ENCODE measurements at regions not wholly inside any gene's neighbourhood (a gene's known extent, or its start where the extent isn't known, plus 50 kb on each side); places are given as distances from the start of the nearest gene placed in this dataset.
"Not testable (repeated sequence)": the region's sequence is repeated elsewhere in the genome, so short reads cannot be mapped to it uniquely, and the experiment has no call there.

- DNase-seq = no peak
Observed at GRCh38 chr2:160812830-160813505, 319.4 kb upstream of the RBMS1 start.

DNA sequence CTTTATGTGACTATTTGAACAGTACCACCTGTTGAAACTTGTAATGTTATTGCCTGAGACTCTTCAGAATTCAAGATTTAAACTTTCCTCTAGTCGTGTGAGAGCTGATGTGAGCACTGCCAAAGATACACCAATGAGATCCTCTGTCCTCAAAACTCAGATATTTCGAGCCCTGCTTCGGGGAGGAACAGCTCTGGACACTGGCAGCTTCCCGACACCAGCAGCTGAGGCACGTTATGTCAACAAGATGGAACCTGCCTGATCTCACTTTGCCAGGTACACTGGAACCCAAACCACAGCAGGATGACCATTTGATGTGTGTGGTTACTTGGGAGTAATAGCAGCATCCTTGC lies 319.9 kb upstream of the RBMS1 start:
- no peak for DNase-seq

DNA sequence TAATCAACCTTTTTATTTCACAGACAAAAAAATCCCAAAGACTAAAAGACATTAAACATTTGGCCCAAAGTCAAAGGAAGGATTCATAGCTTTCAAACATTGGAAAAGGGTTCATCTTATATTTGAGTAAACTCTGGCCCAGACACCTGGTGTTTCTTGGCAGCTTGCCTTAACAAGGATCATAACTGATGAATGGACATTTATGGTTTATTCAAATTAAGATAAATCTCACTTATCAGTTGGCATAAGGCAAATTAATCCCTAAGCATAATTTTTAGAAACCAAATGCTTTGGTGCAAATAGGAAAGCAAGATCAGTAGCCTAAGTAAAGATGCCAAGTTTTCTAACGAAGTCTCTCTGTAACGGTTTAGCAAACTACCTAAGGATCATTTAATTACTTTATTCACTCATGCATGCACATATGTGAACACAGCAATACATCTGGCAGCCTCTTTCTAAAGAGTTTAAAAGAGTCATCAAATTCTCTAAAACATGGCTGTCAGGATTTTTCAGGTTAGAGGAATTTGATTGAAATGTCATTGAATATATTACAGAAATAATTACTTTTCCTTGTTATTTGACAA lies 323.4 kb upstream of the RBMS1 start:
- DNase-seq = no peak

DNA sequence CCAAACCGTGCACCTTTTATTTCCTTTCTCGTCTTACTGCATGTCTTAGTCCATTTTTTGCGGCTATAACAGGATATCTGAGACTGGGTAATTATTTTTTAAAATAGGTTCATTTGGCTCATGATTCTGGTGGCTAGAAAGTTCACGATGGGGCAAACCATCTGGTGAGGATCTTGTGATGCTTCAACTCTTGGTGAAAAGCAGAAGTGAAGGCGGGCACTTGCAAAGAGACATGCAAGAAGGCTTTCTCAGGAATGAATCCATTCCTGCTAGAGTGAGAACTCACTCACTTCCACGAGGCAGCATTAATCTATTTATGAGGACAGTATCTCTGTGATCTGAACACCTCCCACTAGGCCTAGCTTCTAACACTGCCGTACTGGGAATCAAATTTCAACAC lies 327.1 kb upstream of the RBMS1 start:
- no peak for DNase-seq

DNA sequence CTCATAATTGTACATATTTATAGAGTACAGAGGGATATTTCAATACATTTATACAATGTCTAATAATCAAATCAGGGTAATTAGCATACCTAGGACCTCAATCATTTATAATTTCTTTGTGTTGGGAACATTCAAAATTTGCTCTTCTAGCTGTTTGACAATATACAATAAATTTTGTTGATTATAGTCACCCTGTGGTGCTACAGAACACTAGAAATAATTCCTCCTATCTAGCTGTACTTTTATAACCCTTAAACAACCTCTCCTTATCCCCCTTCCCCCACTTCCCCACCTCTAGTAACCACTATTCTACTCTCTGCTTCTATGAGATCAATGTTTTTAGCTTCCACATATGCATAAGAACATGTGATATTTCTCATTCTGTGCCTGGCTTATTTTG lies 328.4 kb upstream of the RBMS1 start:
- DNase-seq = no peak

- DNase-seq = no peak
Observed at GRCh38 chr2:160825433-160825832, 331.8 kb upstream of the RBMS1 start.

- no peak for DNase-seq
Observed at GRCh38 chr2:160826496-160826895, 332.9 kb upstream of the RBMS1 start.

DNA sequence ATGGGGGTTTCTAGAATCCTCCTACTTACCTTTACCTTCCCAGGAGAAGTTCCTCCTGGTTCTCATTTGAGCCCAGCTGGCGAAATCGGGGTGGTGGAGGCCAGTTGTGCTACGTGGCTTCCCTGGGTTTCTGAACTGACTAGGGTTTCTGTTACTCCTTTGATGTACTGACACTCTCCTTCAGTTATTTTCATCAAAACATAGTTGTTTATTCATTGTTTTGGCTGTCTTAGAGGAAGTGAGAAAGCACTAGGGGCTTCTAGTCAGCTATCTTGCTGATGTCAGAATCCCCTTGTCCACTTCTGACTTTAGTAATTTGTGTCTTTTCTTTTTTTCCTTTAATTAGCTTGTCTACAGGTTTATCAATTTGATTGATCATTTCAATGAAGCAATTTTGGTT lies 332.2 kb upstream of the TANK start:
- DNase-seq = no peak

DNA sequence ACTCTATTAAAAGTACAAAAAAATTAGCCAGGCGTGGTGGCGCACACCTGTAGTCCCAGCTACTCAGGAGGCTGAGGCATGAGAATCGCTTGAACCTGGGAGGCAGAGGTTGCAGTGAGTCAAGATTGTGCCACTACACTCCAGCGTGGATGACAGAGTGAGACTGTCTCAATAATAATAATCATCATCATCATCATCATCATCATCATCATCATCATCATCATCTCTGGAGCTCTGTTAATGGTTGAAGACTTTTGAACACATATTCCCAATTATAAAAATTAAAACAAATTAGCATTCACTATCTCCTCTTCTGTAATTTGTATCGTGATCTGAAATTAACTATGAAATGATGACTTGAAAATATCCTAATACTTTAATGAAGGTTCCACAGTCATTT lies 327.8 kb upstream of the TANK start:
- DNase-seq = not testable (repeated sequence)

DNA sequence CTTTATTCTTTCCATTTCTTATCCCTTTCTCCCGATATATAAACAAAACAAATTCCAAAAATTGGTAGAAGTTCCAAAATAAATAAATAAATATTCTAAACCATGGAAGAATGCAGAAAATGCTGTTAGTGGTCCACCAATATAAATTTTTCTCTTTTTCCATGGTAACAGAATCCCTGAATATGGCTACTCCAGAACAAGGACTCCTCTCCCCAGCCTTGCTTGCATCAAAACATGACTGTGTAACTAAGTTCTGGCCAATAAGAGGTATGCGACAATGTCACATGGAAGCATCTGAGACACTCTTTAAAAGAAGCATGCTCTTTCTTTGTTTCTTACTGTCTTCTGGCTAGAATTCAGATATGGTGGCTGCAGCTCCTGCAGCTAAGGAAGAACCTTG lies 325.1 kb upstream of the TANK start:
- DNase-seq = no peak

DNA sequence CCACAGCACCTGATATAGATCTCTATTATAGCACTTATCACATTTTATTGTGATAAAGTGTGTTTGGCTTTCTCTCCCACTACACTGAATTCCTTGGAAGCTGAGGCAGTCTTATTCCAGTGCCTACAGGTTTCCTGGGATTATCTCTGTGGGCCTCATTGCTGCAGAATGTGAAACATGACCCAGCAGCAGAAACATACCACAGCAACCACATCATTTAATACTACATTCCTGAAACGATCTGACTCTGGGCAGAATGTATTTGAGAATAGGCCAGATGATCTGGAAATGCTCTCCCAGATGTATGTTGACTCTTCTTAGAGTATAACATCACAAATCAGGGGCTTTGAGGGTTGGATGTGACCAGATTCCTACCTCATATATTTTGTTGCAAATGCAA lies 323.5 kb upstream of the TANK start:
- no peak for DNase-seq

DNA sequence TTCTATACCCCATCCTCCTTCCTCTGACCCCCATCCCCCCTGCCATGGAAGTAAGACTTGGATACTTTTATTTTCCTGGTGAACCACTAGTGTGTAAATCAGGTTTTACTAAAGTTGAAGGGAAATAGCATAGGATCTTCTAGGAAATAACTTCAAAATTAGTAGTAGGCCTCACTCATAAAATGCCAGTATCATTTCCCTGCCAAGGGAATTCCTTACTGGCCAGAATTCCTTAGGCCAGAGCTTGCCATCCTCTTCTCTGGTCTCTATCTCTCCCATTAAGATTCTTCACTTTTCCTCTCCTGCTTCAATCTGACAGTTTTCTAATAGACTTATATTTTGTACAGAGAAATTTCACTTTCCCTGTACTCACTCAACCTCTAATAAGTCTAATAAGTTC lies 322.8 kb upstream of the TANK start:
- no peak for DNase-seq

DNA sequence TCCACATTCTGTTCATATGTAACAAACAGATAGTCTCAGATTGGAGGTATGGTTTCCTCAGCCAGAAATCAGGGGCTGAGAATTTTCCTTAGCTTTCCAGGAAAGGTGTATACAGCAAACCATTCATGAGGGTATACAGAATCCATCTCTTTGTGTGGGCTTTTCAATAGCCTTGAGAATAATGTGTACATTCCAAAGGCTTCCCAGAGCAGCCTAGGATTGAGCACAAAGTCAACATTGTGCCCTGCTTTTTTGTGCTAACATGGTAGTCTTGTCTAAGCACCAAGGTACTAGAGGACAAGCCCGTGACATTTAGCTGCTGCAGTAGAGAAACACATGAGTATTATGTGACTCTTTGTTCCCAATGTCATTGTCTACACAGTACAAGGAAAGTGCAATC lies 322.1 kb upstream of the TANK start:
- no peak for DNase-seq

DNA sequence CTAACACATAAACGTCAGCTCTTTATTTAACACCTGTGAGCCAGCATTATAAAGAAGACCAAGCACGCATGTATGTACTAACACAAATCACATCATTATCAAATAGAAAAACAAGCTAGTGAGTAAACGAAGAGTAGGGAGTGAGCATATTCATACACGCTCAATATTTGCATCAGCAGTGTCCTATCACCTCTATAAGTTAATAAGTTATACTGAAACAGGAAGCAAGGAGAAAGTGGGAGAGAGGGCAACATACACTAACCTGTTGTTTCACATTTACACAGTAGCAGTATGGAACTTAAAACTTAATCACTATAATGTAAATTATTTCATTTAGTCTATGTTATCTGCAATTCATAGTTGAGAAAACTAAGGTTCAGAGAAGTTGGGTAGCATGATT lies 321.5 kb upstream of the TANK start:
- DNase-seq = no peak

DNA sequence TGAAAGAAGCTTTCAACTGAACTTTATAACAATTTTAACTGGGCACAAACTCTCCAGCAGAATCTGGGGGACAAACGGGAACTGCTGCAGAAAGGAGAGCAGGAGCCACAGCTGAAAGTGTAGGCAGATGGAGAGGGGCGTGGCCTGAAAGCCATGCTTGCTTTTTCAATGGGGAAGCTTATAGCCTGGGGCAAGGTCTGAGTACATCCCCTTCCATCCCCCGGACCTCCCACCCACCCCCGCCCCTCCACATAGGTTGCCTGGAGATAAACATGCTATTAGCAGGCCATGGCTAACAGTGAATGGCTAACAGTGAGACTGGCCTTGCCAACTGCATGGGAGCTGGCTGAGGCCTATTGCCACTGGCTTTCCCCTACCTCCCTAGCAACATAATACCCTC lies 317.9 kb upstream of the TANK start:
- DNase-seq = no peak

- DNase-seq = no peak
Observed at GRCh38 chr2:160859096-160859495, 301.1 kb upstream of the TANK start.

DNA sequence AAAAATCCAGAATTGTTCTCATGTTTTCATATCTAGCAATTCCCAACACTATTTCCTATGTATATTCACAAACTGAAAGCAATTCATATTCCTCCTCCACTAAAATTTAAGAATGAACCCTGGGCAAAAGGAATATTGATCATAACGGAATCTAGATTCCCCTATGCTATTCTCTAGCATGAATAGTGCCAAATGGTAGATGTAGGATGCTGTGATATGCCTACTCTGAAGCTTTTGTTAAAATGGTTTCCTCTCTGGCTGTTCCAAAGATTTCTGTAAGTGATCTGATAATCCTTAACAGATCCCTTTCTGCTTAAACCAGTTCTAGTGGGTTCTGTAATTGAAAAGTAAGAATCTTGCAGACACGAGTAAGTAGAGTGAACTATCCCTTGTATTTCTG lies 298.0 kb upstream of the TANK start:
- DNase-seq = no peak

DNA sequence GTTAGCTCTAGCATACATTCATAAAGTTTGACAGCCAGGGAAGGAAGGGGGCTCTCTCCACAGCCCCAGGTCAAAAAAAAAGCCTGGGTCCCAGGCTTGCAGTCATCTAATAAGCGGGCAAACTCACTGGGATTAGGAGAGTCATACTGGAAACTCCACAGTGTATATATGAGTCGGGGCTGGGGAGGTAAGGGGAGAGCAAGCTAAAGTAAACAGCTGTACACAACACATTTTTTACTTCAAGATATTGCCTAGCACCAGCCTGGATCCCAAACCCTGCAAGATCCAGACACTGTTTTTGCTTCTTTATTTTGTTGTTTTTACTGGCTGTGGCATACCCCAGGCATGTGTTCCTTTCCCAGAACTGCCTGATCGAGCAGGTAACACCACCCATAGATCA lies 291.3 kb upstream of the TANK start:
- DNase-seq = no peak

- DNase-seq = no peak
Observed at GRCh38 chr2:160869411-160869810, 290.8 kb upstream of the TANK start.

GRCh38 chr2:160870729-160871465 lies 289.3 kb upstream of the TANK start:
- no peak for DNase-seq

DNA sequence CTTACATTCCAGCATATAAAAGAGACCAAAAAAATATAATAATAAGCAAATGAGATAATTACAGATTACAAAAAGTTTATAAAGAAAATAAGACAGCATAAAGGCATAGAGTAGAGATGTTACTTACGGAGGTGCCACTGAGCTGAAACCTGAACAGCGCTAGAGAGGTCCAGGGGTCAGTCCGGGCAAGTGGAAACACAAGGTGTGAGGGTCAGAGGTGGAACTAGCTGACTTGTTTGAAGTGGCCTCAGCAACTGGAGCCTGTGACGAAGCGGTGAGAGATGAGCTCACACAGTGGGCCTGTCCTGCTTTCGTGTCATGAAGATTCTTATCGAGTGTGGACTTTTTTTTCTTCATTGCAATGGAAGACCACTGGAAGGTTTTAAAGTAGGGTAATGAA lies 288.3 kb upstream of the TANK start:
- no peak for DNase-seq

- DNase-seq = no peak
Observed at GRCh38 chr2:160876029-160876428, 284.2 kb upstream of the TANK start.

GRCh38 chr2:160876765-160877164 lies 283.5 kb upstream of the TANK start:
- DNase-seq = no peak

DNA sequence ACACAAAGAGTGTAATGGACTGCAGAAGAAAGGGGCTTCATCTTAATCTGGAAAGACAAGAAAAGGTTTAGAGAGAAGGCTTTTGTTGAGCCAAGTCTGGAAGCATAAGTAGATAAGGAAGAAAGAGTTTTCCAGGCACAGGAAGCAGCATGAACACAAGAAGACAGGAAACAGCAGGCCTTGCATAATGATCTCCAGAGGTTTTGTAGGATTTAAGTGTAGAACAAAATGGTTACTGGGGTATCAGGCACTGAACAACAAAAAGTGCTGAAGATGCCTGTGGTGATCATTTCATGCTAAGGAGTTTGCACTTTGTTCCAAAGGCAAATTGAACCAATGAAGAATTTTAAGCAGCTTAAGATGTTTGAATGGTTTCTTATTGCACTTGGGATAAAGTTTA lies 281.6 kb upstream of the TANK start:
- DNase-seq = no peak

DNA sequence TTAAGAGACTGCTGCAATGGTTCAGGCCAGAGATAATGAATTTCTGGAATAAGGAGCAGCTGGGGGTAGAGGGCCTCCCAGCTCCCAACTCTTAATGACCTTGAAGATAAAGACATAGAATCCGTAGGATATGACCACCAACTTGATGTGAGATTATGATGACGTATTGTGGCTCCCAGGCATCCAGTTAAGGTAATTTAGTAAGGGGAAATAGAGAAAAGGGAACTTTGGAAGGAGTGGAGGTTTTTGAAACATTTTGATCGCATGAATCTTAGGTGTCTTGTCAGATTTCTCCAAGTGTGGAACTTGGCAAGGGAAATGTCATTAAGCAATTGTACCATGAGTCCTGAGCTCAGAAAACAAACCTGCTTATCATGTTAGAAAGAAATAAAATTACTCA lies 277.3 kb upstream of the TANK start:
- no peak for DNase-seq

Data from CD4-positive, alpha-beta T cell treated with Interferon alpha-2 for 1 hour (primary cell).